HCT116 (cell line): ENCODE measurements at regions not wholly inside any gene's neighbourhood (a gene's known extent, or its start where the extent isn't known, plus 50 kb on each side); places are given as distances from the start of the nearest gene placed in this dataset.

Experiments used
- ATAC-seq: fragments of 200-7000 bp; cut with Tn5 transposase; 2 replicates; pipeline ENCODE4 v1.9.1; 2020; ENCODE audit warnings: mild to moderate bottlenecking, moderate library complexity
- BruUV-seq: library from RNA; stranded (reverse); fragments of 400-500 nt; replicated peaks from 2 replicates; lab custom pipeline; 2021; lab: Mats Ljungman, UMichigan
- CTCF ChIA-PET: fragments of 300-600 bp; sonication (Branson Sonifier 250); formaldehyde crosslinking; loops from one replicate; lab custom pipeline; 2021; ENCODE audit warnings: antibody characterized with exemption; lab: Charles Lee
- POLR2A ChIA-PET: fragments of 300-600, 350-600 bp; sonication (Branson Sonifier 250); formaldehyde crosslinking; loops from one replicate; lab custom pipeline; 2021; ENCODE audit warnings: antibody characterized with exemption; lab: Charles Lee
- RAD21 ChIA-PET, 2 experiments: fragments of 300-600 bp; sonication (Branson Sonifier 250); formaldehyde crosslinking; loops; one replicate each; lab custom pipeline; 2023; ENCODE audit warnings: low total read pairs in 2 of 2; ENCODE audit not compliant: uncharacterized antibody in 2 of 2, unreplicated experiment in 2 of 2, low non-redundant PET in 1 of 2; lab: Charles Lee
- DNase-seq: peaks from one replicate; pipeline ENCODE4 v3.0.0-alpha.2; 2010; ENCODE audit warnings: low read depth, low spot score
- H2AFZ ChIP-seq: fragments of 200-600 bp; shearing (Covaris generic), sonication (generic); 2 replicates; pipeline ENCODE4 v1.6.1; 2017; ENCODE audit warnings: low read depth, mixed run types, mixed read lengths, antibody characterized with exemption, low read length; ENCODE audit not compliant: poor library complexity, severe bottlenecking
- H3K27ac ChIP-seq: 2 replicates; pipeline ENCODE4 v1.5.1; 2012; ENCODE audit warnings: low read depth, low read length
- H3K27me3 ChIP-seq: fragments of 200-600 bp; sonication (generic); 2 replicates; pipeline ENCODE4 v1.6.1; 2016; ENCODE audit warnings: mixed run types, low read length, mixed read lengths; ENCODE audit not compliant: insufficient read depth
- H3K36me3 ChIP-seq, 2 experiments: fragments of 200-500 bp in 1 of 2; fragments of 200-600 bp in 1 of 2; sonication (Bioruptor generic) in 1 of 2; sonication (generic) in 1 of 2; 2 replicates each; pipeline versions ENCODE4 v1.5.1 to v1.6.1; 2014 to 2016; ENCODE audit warnings: low read length in 2 of 2, inconsistent platforms in 1 of 2, mixed read lengths in 1 of 2, mixed run types in 1 of 2; ENCODE audit not compliant: insufficient read depth in 2 of 2, control insufficient read depth in 1 of 2
- H3K4me1 ChIP-seq, 2 experiments: fragments of 200-600 bp in 1 of 2; sonication (generic) in 1 of 2; 2 replicates each; pipeline versions ENCODE4 v1.5.1 to v1.6.1; 2012 to 2017; ENCODE audit warnings: low read length in 2 of 2, inconsistent platforms in 1 of 2, mild to moderate bottlenecking in 1 of 2, mixed read lengths in 1 of 2, mixed run types in 1 of 2, moderate library complexity in 1 of 2; ENCODE audit not compliant: insufficient read depth in 2 of 2, control insufficient read depth in 1 of 2
- H3K4me2 ChIP-seq: fragments of 200-600 bp; sonication (generic); 2 replicates; pipeline ENCODE4 v1.6.1; 2017; ENCODE audit warnings: mixed run types, low read length, mixed read lengths
- H3K4me3 ChIP-seq, 2 experiments: fragments of 200-600 bp in 1 of 2; sonication (generic) in 1 of 2; replicated peaks in 1 of 2; 2 replicates each; pipeline ENCODE4 v1.5.1; 2011 to 2016; ENCODE audit warnings: low read length in 2 of 2, control low read depth in 1 of 2, low read depth in 1 of 2, mild to moderate bottlenecking in 1 of 2, mixed read lengths in 1 of 2, mixed run types in 1 of 2
- H3K79me2 ChIP-seq: fragments of 200-600 bp; sonication (generic); 2 replicates; pipeline ENCODE4 v1.6.1; 2017; ENCODE audit warnings: mild to moderate bottlenecking, mixed run types, low read length, moderate library complexity, mixed read lengths; ENCODE audit not compliant: insufficient read depth
- H3K9ac ChIP-seq: fragments of 200-600 bp; sonication (generic); 2 replicates; pipeline ENCODE4 v1.6.1; 2016; ENCODE audit warnings: low read length, mixed read lengths
- H3K9me2 ChIP-seq: fragments of 200-600 bp; sonication (generic), shearing (Covaris generic); 2 replicates; pipeline ENCODE4 v1.6.1; 2017; ENCODE audit warnings: mixed run types, mild to moderate bottlenecking, moderate library complexity; ENCODE audit not compliant: insufficient read depth
- H3K9me3 ChIP-seq, 2 experiments: fragments of 200-500 bp in 1 of 2; fragments of 200-600 bp in 1 of 2; sonication (Bioruptor generic) in 1 of 2; sonication (generic) in 1 of 2; 2 replicates each; pipeline ENCODE4 v1.6.1; 2014 to 2017; ENCODE audit warnings: low read length in 2 of 2, mixed read lengths in 2 of 2, inconsistent platforms in 1 of 2, low read depth in 1 of 2, mild to moderate bottlenecking in 1 of 2, mixed run types in 1 of 2, moderate library complexity in 1 of 2; ENCODE audit not compliant: control insufficient read depth in 1 of 2, insufficient read depth in 1 of 2
- H4K20me1 ChIP-seq: fragments of 200-600 bp; sonication (generic), shearing (Covaris generic); 2 replicates; pipeline ENCODE4 v1.6.1; 2017; ENCODE audit warnings: mixed run types, mild to moderate bottlenecking, moderate library complexity; ENCODE audit not compliant: insufficient read depth
- ATF3 ChIP-seq: IDR thresholded peaks from 2 replicates; pipeline ENCODE4 v1.6.1; 2012
- CEBPB ChIP-seq: IDR thresholded peaks from 2 replicates; pipeline ENCODE4 v1.6.1; 2012; ENCODE audit warnings: low read depth
- EGR1 ChIP-seq: IDR thresholded peaks from 2 replicates; pipeline ENCODE4 v1.6.1; 2012; ENCODE audit warnings: low read depth
- EZH2 ChIP-seq: fragments of 200-600 bp; sonication (generic); IDR thresholded peaks from 2 replicates; pipeline ENCODE4 v1.6.1; 2017; ENCODE audit warnings: antibody characterized with exemption, mixed run types
- EZH2phosphoT487 ChIP-seq: fragments of 200-600 bp; IDR thresholded peaks from 2 replicates; pipeline ENCODE4 v1.6.1; 2018; ENCODE audit warnings: antibody characterized with exemption, borderline replicate concordance
- JUND ChIP-seq: IDR thresholded peaks from 2 replicates; pipeline ENCODE4 v1.6.1; 2012
- MAX ChIP-seq: IDR thresholded peaks from 2 replicates; pipeline ENCODE4 v1.6.1; 2012
- POLR2A ChIP-seq: IDR thresholded peaks from 2 replicates; pipeline ENCODE4 v1.7.0; 2011; ENCODE audit warnings: borderline replicate concordance; ENCODE audit not compliant: insufficient read depth, insufficient read length; ENCODE audit errors: extremely low read depth
- RAD21 ChIP-seq: IDR thresholded peaks from 2 replicates; pipeline ENCODE4 v1.6.1; 2012; ENCODE audit warnings: low read depth, mild to moderate bottlenecking
- REST ChIP-seq: IDR thresholded peaks from 2 replicates; pipeline ENCODE4 v1.6.1; 2012; ENCODE audit warnings: low read depth
- SIN3A ChIP-seq: IDR thresholded peaks from 2 replicates; pipeline ENCODE4 v1.6.1; 2012; ENCODE audit warnings: low read depth
- SRF ChIP-seq: IDR thresholded peaks from 2 replicates; pipeline ENCODE4 v1.6.1; 2012; ENCODE audit warnings: low read depth
- TCF7L2 ChIP-seq: IDR thresholded peaks from 2 replicates; pipeline ENCODE4 v1.7.0; 2011; ENCODE audit warnings: borderline replicate concordance, inconsistent platforms; ENCODE audit not compliant: insufficient read depth, insufficient read length; ENCODE audit errors: extremely low read depth
- ZNF274 ChIP-seq: fragments of 200-500 bp; sonication (Bioruptor generic); IDR thresholded peaks from 2 replicates; pipeline ENCODE4 v1.6.1; 2014; ENCODE audit warnings: mild to moderate bottlenecking, low read depth, low read length, inconsistent platforms
- intact Hi-C: fragments of 100-400 bp; cut with micrococcal nuclease; formaldehyde crosslinking; loops from 2 replicates; pipeline ENCODE4 v1.10.0; 2022

- no peak overlapping the region for H2AFZ ChIP-seq
- no peak overlapping the region for H3K4me3 ChIP-seq
- no peak overlapping the region for H3K4me2 ChIP-seq
- no peaks in the 10 kb centered on the region for H3K27me3 ChIP-seq
- DNase-seq = no peak
- no peak for TF ChIP-seq ATF3
- TF ChIP-seq CEBPB = no peak
- TF ChIP-seq SRF = no peak
- no peak for TF ChIP-seq ZNF274
- TF ChIP-seq EGR1 = no peak
- no peak for TF ChIP-seq RAD21
- no peak for TF ChIP-seq SIN3A
- no peak for TF ChIP-seq MAX
- no peak for TF ChIP-seq POLR2A
- no peak for TF ChIP-seq EZH2phosphoT487
- no peak for TF ChIP-seq REST
- no peak for TF ChIP-seq TCF7L2
- TF ChIP-seq EZH2 = no peak
- TF ChIP-seq JUND = no peak
- TF ChIP-seq, all 23 proteins: peak for 0
- no peaks in the 10 kb centered on the region for H3K9me3 ChIP-seq
- no peaks in the 10 kb centered on the region for H3K36me3 ChIP-seq
- H3K9ac ChIP-seq = no peak overlapping the region
- POLR2A ChIA-PET = no interaction called here
- H3K4me1 ChIP-seq = no peaks in the 10 kb centered on the region
- intact Hi-C loops = no loop called here
- no peak for ATAC-seq
- H3K27ac ChIP-seq = no peak overlapping the region
- H3K9me2 ChIP-seq = no peaks in the 10 kb centered on the region; the same call in 1 of the 2 replicates
- BruUV-seq = no TSS peak
- no peaks in the 10 kb centered on the region for H3K79me2 ChIP-seq
- no peaks in the 10 kb centered on the region for H4K20me1 ChIP-seq
- RAD21 ChIA-PET = no interaction called here
- CTCF ChIA-PET = no interaction called here
Observed at GRCh38 chr2:190829642-190830041, 51.0 kb upstream of the GLS start.
